H1 (cell line): ENCODE measurements at regions not wholly inside any gene's neighbourhood (a gene's known extent, or its start where the extent isn't known, plus 50 kb on each side); places are given as distances from the start of the nearest gene placed in this dataset.

Experiments used
- CTCF ChIA-PET: fragments of 300-600 bp; sonication (Branson Sonifier 250); formaldehyde crosslinking; loops from one replicate; lab custom pipeline; 2021; ENCODE audit not compliant: partially characterized antibody; lab: Charles Lee
- POLR2A ChIA-PET: fragments of 300-600 bp; sonication (Branson Sonifier 250); formaldehyde crosslinking; loops from one replicate; lab custom pipeline; 2021; ENCODE audit warnings: inconsistent platforms; ENCODE audit not compliant: partially characterized antibody; lab: Charles Lee
- DNase-seq, 2 experiments: peaks; one replicate each; pipeline versions ENCODE4 v3.0.0 to v3.0.0-alpha.2; 2010 to 2022; ENCODE audit warnings: low spot score in 2 of 2, low read depth in 1 of 2, mixed read lengths in 1 of 2
- FAIRE-seq: peaks from 2 replicates; lab custom pipeline; 2011; peaks lifted over from hg19 to GRCh38; lab: Jason Lieb, UNC
- H2AFZ ChIP-seq: 2 replicates; pipeline ENCODE4 v1.8.1; 2012; ENCODE audit warnings: low read length, inconsistent platforms
- H2AK5ac ChIP-seq: 2 replicates; pipeline ENCODE4 v1.6.1; 2013; ENCODE audit warnings: low read depth, low read length
- H2BK120ac ChIP-seq: replicated peaks from 2 replicates; pipeline ENCODE3; 2013; ENCODE audit warnings: low read depth, low read length, inconsistent platforms
- H2BK12ac ChIP-seq: 2 replicates; pipeline ENCODE4 v1.6.1; 2013; ENCODE audit warnings: low read depth, low read length
- H2BK15ac ChIP-seq: 2 replicates; pipeline ENCODE4 v1.6.1; 2013; ENCODE audit warnings: low read length
- H2BK20ac ChIP-seq: 2 replicates; pipeline ENCODE4 v1.6.1; 2013; ENCODE audit warnings: low read length
- H2BK5ac ChIP-seq: 2 replicates; pipeline ENCODE4 v1.6.1; 2013; ENCODE audit warnings: low read depth, low read length
- H3K14ac ChIP-seq: 2 replicates; pipeline ENCODE4 v1.6.1; 2013; ENCODE audit warnings: inconsistent platforms; ENCODE audit not compliant: insufficient read length
- H3K18ac ChIP-seq: 2 replicates; pipeline ENCODE4 v1.6.1; 2013; ENCODE audit warnings: low read length; ENCODE audit errors: extremely low read depth
- H3K23ac ChIP-seq: 2 replicates; pipeline ENCODE4 v1.6.1; 2013; ENCODE audit warnings: inconsistent platforms; ENCODE audit not compliant: insufficient read length
- H3K23me2 ChIP-seq: 2 replicates; pipeline ENCODE4 v1.6.1; 2013; ENCODE audit warnings: low read depth, low read length
- H3K27ac ChIP-seq: 2 replicates; pipeline ENCODE4 v1.6.1; 2011; ENCODE audit warnings: low read depth, low read length, inconsistent platforms
- H3K27me3 ChIP-seq, 4 experiments: replicated peaks in 1 of 4; 1 replicate in 1 of 4; 2 replicates in 3 of 4; pipeline versions ENCODE4 v1.6.1 to v1.8.1; 2011 to 2013; ENCODE audit warnings: low read length in 3 of 4, mild to moderate bottlenecking in 3 of 4, inconsistent platforms in 2 of 4, mixed read lengths in 2 of 4, moderate library complexity in 1 of 4; ENCODE audit not compliant: control insufficient read depth in 3 of 4, insufficient read depth in 3 of 4; ENCODE audit errors: extremely low read depth in 1 of 4
- H3K36me3 ChIP-seq, 4 experiments: 2 replicates each; pipeline versions ENCODE4 v1.6.1 to v1.8.1; 2011 to 2013; ENCODE audit warnings: mild to moderate bottlenecking in 4 of 4, low read length in 3 of 4, moderate library complexity in 2 of 4, control low read depth in 1 of 4, inconsistent platforms in 1 of 4; ENCODE audit not compliant: insufficient read depth in 4 of 4, control insufficient read depth in 2 of 4
- H3K4ac ChIP-seq: replicated peaks from 2 replicates; pipeline ENCODE3; 2013; ENCODE audit warnings: low read length, low read depth, mixed read lengths, inconsistent platforms; ENCODE audit not compliant: insufficient read length
- H3K4me1 ChIP-seq, 4 experiments: replicated peaks in 1 of 4; 1 replicate in 1 of 4; 2 replicates in 3 of 4; pipeline versions ENCODE4 v1.6.1 to v1.8.1; 2011 to 2013; ENCODE audit warnings: low read length in 3 of 4, inconsistent platforms in 2 of 4, mixed read lengths in 1 of 4; ENCODE audit not compliant: insufficient read depth in 4 of 4, control insufficient read depth in 3 of 4
- H3K4me2 ChIP-seq, 2 experiments: 2 replicates each; pipeline versions ENCODE4 v1.6.1 to v1.8.1; 2011 to 2013; ENCODE audit warnings: low read depth in 2 of 2, low read length in 2 of 2, control low read depth in 1 of 2, inconsistent platforms in 1 of 2, mild to moderate bottlenecking in 1 of 2; ENCODE audit not compliant: insufficient read depth in 1 of 2
- H3K4me3 ChIP-seq, 4 experiments: fragments of 200-600, 300-600 bp in 1 of 4; sonication (generic), shearing (Covaris generic), sonication (Bioruptor Twin) in 1 of 4; 2 replicates each; pipeline versions ENCODE4 v1.5.1 to v1.8.1; 2011 to 2016; ENCODE audit warnings: low read length in 4 of 4, low read depth in 3 of 4, control low read depth in 2 of 4, inconsistent platforms in 2 of 4, mild to moderate bottlenecking in 2 of 4, mixed read lengths in 1 of 4, moderate library complexity in 1 of 4; ENCODE audit not compliant: insufficient read depth in 2 of 4; ENCODE audit errors: extremely low read depth in 1 of 4
- H3K56ac ChIP-seq: replicated peaks from 2 replicates; pipeline ENCODE3; 2013; ENCODE audit warnings: low read depth, mild to moderate bottlenecking, mixed read lengths, low read length, inconsistent platforms; ENCODE audit not compliant: insufficient read length
- H3K79me1 ChIP-seq: 2 replicates; pipeline ENCODE4 v1.6.1; 2013; ENCODE audit warnings: low read depth, low read length, control low read depth
- H3K79me2 ChIP-seq, 2 experiments: 2 replicates each; pipeline versions ENCODE4 v1.6.1 to v1.8.1; 2012 to 2013; ENCODE audit warnings: low read length in 2 of 2, mild to moderate bottlenecking in 2 of 2, inconsistent platforms in 1 of 2; ENCODE audit not compliant: insufficient read depth in 2 of 2, control insufficient read depth in 1 of 2
- H3K9ac ChIP-seq, 4 experiments: replicated peaks in 1 of 4; 1 replicate in 1 of 4; 2 replicates in 3 of 4; pipeline versions ENCODE4 v1.6.1 to v1.8.1; 2011 to 2013; ENCODE audit warnings: low read depth in 3 of 4, low read length in 3 of 4, control low read depth in 2 of 4, mild to moderate bottlenecking in 2 of 4, moderate library complexity in 2 of 4, inconsistent platforms in 1 of 4; ENCODE audit errors: extremely low read depth in 1 of 4
- H3K9me3 ChIP-seq, 2 experiments: 2 replicates each; pipeline versions ENCODE4 v1.6.1 to v1.8.1; 2012 to 2013; ENCODE audit warnings: mild to moderate bottlenecking in 2 of 2, moderate library complexity in 2 of 2, control low read depth in 1 of 2, inconsistent platforms in 1 of 2, low read depth in 1 of 2, low read length in 1 of 2, mixed read lengths in 1 of 2; ENCODE audit not compliant: insufficient read depth in 2 of 2
- H4K20me1 ChIP-seq, 2 experiments: replicated peaks in 1 of 2; 2 replicates each; pipeline versions ENCODE3 to v1.8.1; 2011 to 2013; ENCODE audit warnings: inconsistent platforms in 2 of 2, low read length in 2 of 2, mild to moderate bottlenecking in 1 of 2; ENCODE audit not compliant: insufficient read depth in 2 of 2, control insufficient read depth in 1 of 2
- H4K5ac ChIP-seq: 2 replicates; pipeline ENCODE4 v1.6.1; 2013; ENCODE audit warnings: low read length, low read depth, mixed read lengths, inconsistent platforms; ENCODE audit not compliant: insufficient read length
- H4K8ac ChIP-seq: 2 replicates; pipeline ENCODE4 v1.8.0; 2013; ENCODE audit warnings: mild to moderate bottlenecking, moderate library complexity, low read length, inconsistent platforms; ENCODE audit not compliant: insufficient read depth; ENCODE audit errors: extremely low read depth
- H4K91ac ChIP-seq: replicated peaks from 2 replicates; pipeline ENCODE3; 2013; ENCODE audit warnings: low read length, mixed read lengths, inconsistent platforms; ENCODE audit not compliant: insufficient read length
- CHD1 ChIP-seq: IDR thresholded peaks from 2 replicates; pipeline ENCODE4 v1.6.1; 2012; ENCODE audit warnings: low read depth, low read length, improper control_type of control experiment
- EP300 ChIP-seq, 2 experiments: IDR thresholded peaks; 1 replicate in 1 of 2; 2 replicates in 1 of 2; pipeline ENCODE4 v1.6.1; 2011 to 2012; ENCODE audit warnings: low read depth in 2 of 2, low read length in 2 of 2, mild to moderate bottlenecking in 2 of 2, borderline replicate concordance in 1 of 2, inconsistent platforms in 1 of 2, moderate library complexity in 1 of 2
- RXRA ChIP-seq: IDR thresholded peaks from 2 replicates; pipeline ENCODE4 v1.6.1; 2011; ENCODE audit warnings: low read depth, mild to moderate bottlenecking, low read length, moderate library complexity; ENCODE audit not compliant: insufficient read depth
- USF2 ChIP-seq: IDR thresholded peaks from 2 replicates; pipeline ENCODE4 v1.6.1; 2011; ENCODE audit warnings: low read length, improper control_type of control experiment

- Histone ChIP-seq H3K9me3 (0 out of 4 replicates have a peak, but pooled peaks cover 0 to 3% of the 10 kb centered on the region in 2 experiments), H3K18ac (no peak overlapping the region), H3K4me2 (no peak overlapping the region), H3K4ac (no peak overlapping the region), H2BK12ac (no peak overlapping the region), H3K23ac (no peak overlapping the region), H3K56ac (no peak overlapping the region), H4K20me1 (no peaks in the 10 kb centered on the region), H3K36me3 (no peaks in the 10 kb centered on the region), H2AFZ (no peak overlapping the region), H2BK5ac (no peak overlapping the region), H3K27me3 (no peaks in the 10 kb centered on the region), H3K27ac (no peak overlapping the region), H3K79me2 (no peaks in the 10 kb centered on the region), H3K4me3 (no peak overlapping the region), H3K14ac (no peak overlapping the region), H2AK5ac (no peak overlapping the region), H2BK120ac (no peak overlapping the region), H3K23me2 (peaks cover 2% of the 10 kb centered on the region; the same call in 1 of the 2 replicates), H4K91ac (no peak overlapping the region), H4K8ac (no peak overlapping the region), H3K79me1 (no peaks in the 10 kb centered on the region), H2BK15ac (no peak overlapping the region), H2BK20ac (no peak overlapping the region), H3K9ac (no peak overlapping the region), H3K4me1 (no peaks in the 10 kb centered on the region), H4K5ac (no peak overlapping the region)
- CTCF ChIA-PET: no interaction called here
- FAIRE-seq: no peak
- TF ChIP-seq RXRA (no peak), USF2 (no peak), CHD1 (no peak), EP300 (IDR thresholded peaks at IDR 0.05; ENCODE audit: borderline replicate concordance in 1 of 2, low read depth in 2 of 2, low read length in 2 of 2) (no peak)
- POLR2A ChIA-PET: no interaction called here
- DNase-seq: no peak
Measured at GRCh38 chr14:84131924-84132323, 1398.0 kb upstream of the FLRT2 start.
